Liver (tissue), 8 donors: ENCODE measurements at regions not wholly inside any gene's neighbourhood (a gene's known extent, or its start where the extent isn't known, plus 50 kb on each side); places are given as distances from the start of the nearest gene placed in this dataset.

ENCODE experiments used
- DNase-seq: peaks from one replicate; pipeline ENCODE4 v3.0.0-alpha.2; 2017; ENCODE audit warnings: low spot score
- H3K27ac ChIP-seq, 2 donors: one replicate each; pipeline ENCODE4 v1.7.0; 2013; ENCODE audit warnings: inconsistent platforms in 2 of 2, low read length in 2 of 2, control low read depth in 1 of 2, low read depth in 1 of 2, mild to moderate bottlenecking in 1 of 2
- H3K27me3 ChIP-seq, 4 donors: one replicate each; pipeline versions ENCODE4 v1.6.1 to v1.7.0; 2013; ENCODE audit warnings: low read length in 3 of 4, inconsistent platforms in 1 of 4, mild to moderate bottlenecking in 1 of 4, moderate library complexity in 1 of 4; ENCODE audit not compliant: control insufficient read depth in 4 of 4, insufficient read depth in 4 of 4
- H3K36me3 ChIP-seq, 4 donors: one replicate each; pipeline versions ENCODE4 v1.6.1 to v1.7.0; 2013; ENCODE audit warnings: low read length in 3 of 4, mild to moderate bottlenecking in 3 of 4, low read depth in 1 of 4, moderate library complexity in 1 of 4; ENCODE audit not compliant: control insufficient read depth in 4 of 4, insufficient read depth in 3 of 4
- H3K4me1 ChIP-seq, 4 donors: one replicate each; pipeline versions ENCODE4 v1.6.1 to v1.7.0; 2013; ENCODE audit warnings: low read length in 3 of 4, mild to moderate bottlenecking in 3 of 4, moderate library complexity in 1 of 4; ENCODE audit not compliant: control insufficient read depth in 4 of 4, insufficient read depth in 4 of 4
- H3K4me3 ChIP-seq, 3 donors: one replicate each; pipeline versions ENCODE4 v1.6.1 to v1.7.0; 2013; ENCODE audit warnings: low read length in 3 of 3, control low read depth in 1 of 3, low read depth in 1 of 3, mild to moderate bottlenecking in 1 of 3
- H3K9ac ChIP-seq, 2 donors: one replicate each; pipeline ENCODE4 v1.7.0; 2013; ENCODE audit warnings: low read length in 2 of 2, mild to moderate bottlenecking in 2 of 2, moderate library complexity in 2 of 2, control low read depth in 1 of 2, low read depth in 1 of 2
- H3K9me3 ChIP-seq, 4 donors: one replicate each; pipeline versions ENCODE4 v1.6.1 to v1.7.0; 2013; ENCODE audit warnings: low read length in 3 of 4; ENCODE audit not compliant: control insufficient read depth in 4 of 4
- EGR1 ChIP-seq, 2 donors: IDR thresholded peaks; 2 replicates each; pipeline ENCODE4 v1.6.1; 2016 to 2018; ENCODE audit warnings: antibody characterized with exemption in 2 of 2, low read depth in 2 of 2
- FOXA1 ChIP-seq: IDR thresholded peaks from 2 replicates; pipeline ENCODE4 v1.6.1; 2016; ENCODE audit warnings: antibody characterized with exemption
- FOXA2 ChIP-seq: IDR thresholded peaks from 2 replicates; pipeline ENCODE4 v1.6.1; 2016; ENCODE audit warnings: antibody characterized with exemption
- GABPA ChIP-seq, 2 donors: IDR thresholded peaks in 1 of 2; conservative IDR thresholded peaks in 1 of 2; 2 replicates each; pipeline ENCODE4 v1.6.1; 2016; ENCODE audit warnings: antibody characterized with exemption in 2 of 2, mild to moderate bottlenecking in 1 of 2, moderate library complexity in 1 of 2
- HNF4A ChIP-seq, 2 donors: conservative IDR thresholded peaks; 2 replicates each; pipeline ENCODE4 v1.6.1; 2016; ENCODE audit warnings: antibody characterized with exemption in 2 of 2, mild to moderate bottlenecking in 2 of 2
- HNF4G ChIP-seq: IDR thresholded peaks from 2 replicates; pipeline ENCODE4 v1.6.1; 2016; ENCODE audit warnings: antibody characterized with exemption
- JUND ChIP-seq, 2 donors: IDR thresholded peaks; 2 replicates each; pipeline ENCODE4 v1.6.1; 2016; ENCODE audit warnings: antibody characterized with exemption in 2 of 2
- NR2F2 ChIP-seq: IDR thresholded peaks from 2 replicates; pipeline ENCODE4 v1.6.1; 2016; ENCODE audit warnings: antibody characterized with exemption
- RAD21 ChIP-seq, 2 donors: IDR thresholded peaks; 2 replicates each; pipeline ENCODE4 v1.6.1; 2016; ENCODE audit warnings: antibody characterized with exemption in 2 of 2, mild to moderate bottlenecking in 2 of 2
- RXRA ChIP-seq, 2 donors: IDR thresholded peaks; 2 replicates each; pipeline ENCODE4 v1.6.1; 2017 to 2018; ENCODE audit warnings: antibody characterized with exemption in 2 of 2, mild to moderate bottlenecking in 1 of 2
- SP1 ChIP-seq: IDR thresholded peaks from 2 replicates; pipeline ENCODE4 v1.6.1; 2018; ENCODE audit warnings: antibody characterized with exemption, mild to moderate bottlenecking
- TAF1 ChIP-seq: conservative IDR thresholded peaks from 2 replicates; pipeline ENCODE4 v1.6.1; 2016; ENCODE audit warnings: antibody characterized with exemption, mild to moderate bottlenecking
- YY1 ChIP-seq: IDR thresholded peaks from 2 replicates; pipeline ENCODE4 v1.6.1; 2016; ENCODE audit warnings: antibody characterized with exemption, mild to moderate bottlenecking
- WGBS: extraction: QIAGEN DNeasy Blood & Tissue Kit; methylation state at CpG from one replicate; pipeline ENCODE4 v1.1.7; 2013; 5-methylcytosine and 5-hydroxymethylcytosine counted together
- TF ChIP-seq, protein P1 (sequence below): IDR thresholded peaks from 2 replicates; pipeline ENCODE4 v1.6.1; 2016; ENCODE audit warnings: antibody characterized with exemption
- TF ChIP-seq, protein P2 (sequence below): fragments of 150-350 bp; IDR thresholded peaks from 2 replicates; pipeline ENCODE4 v1.5.1; 2017; ENCODE audit warnings: improper control_type of control experiment, low read depth, low read length; ENCODE audit not compliant: missing input control
- TF ChIP-seq, protein P3 (sequence below): IDR thresholded peaks from 2 replicates; pipeline ENCODE4 v1.6.1; 2016; ENCODE audit warnings: antibody characterized with exemption
- donor health status: healthy.
- donor health status: healthy.
- donor health status: healthy.
- donor health status: healthy.
- donor health status: healthy.

DNA sequence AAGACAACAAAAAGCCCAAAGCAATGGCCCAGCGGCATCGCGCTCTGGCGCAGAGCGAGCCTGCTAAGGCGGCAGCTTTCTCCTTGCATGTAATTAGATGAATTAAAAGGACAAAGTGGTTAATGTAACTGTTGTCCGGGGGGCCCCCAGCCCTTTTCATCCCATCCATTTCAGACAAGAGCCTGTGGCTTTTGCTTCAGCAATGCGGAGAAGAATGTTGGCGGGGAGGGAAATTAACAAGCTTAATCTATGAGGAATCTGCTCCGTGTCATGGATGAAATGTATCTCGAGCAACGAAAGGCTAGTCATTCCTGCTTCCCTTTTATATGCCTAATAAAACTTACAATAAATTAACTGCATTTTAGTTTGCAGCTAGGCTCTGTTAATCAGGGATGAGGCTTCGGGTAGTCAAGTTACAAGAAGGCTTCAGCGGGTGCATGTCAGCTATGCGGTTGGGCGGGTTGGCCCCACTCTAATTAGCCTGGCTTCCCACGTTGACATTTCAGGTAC lies 203.3 kb downstream of the BUB3 start (continued):
- TF ChIP-seq GABPA (IDR thresholded peaks at IDR 0.05 in 1 of 2, conservative IDR thresholded peaks at IDR 0.05 in 1 of 2) (no peak), RXRA (IDR thresholded peaks at IDR 0.05) (no peak), NR2F2 (no peak), FOXA2 (no peak), HNF4A (conservative IDR thresholded peaks at IDR 0.05) (no peak)
- TF ChIP-seq, protein P1, sequence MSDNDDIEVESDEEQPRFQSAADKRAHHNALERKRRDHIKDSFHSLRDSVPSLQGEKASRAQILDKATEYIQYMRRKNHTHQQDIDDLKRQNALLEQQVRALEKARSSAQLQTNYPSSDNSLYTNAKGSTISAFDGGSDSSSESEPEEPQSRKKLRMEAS: no peak

DNA sequence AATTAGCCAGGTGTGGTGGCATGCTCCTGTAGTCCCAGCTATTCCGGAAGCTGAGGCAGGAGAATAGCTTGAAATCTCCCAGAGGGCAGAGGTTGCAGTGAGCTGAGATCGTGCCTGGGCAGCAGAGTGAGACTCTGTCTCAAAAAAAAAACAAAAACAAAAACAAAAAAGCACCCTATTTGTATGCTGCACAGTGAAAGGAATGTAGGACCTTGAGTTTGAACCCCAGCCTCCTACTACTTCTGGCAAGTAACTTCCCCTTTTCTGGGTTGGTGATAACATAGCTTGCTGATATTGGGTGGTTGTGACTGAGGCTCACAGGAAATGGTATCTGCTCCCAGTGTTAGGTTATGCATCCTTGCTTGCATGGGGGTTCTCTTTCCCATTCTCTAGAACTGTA lies 205.3 kb downstream of the BUB3 start:
- WGBS: 90% methylated on average over 2 of the region's 2 CpGs
- H3K27me3 ChIP-seq: no peaks in the 10 kb centered on the region
- H3K4me3 ChIP-seq: no peak overlapping the region
- no peaks in the 10 kb centered on the region for H3K4me1 ChIP-seq
- DNase-seq: no peak
- H3K36me3 ChIP-seq: no peaks in the 10 kb centered on the region
- no peak overlapping the region for H3K27ac ChIP-seq
- no peaks in the 10 kb centered on the region for H3K9me3 ChIP-seq
- no peak overlapping the region for H3K9ac ChIP-seq
- TF ChIP-seq GABPA (IDR thresholded peaks at IDR 0.05 in 1 of 2, conservative IDR thresholded peaks at IDR 0.05 in 1 of 2): no peak
- TF ChIP-seq FOXA1: no peak
- TF ChIP-seq HNF4A (conservative IDR thresholded peaks at IDR 0.05): no peak
- no peak for TF ChIP-seq JUND (IDR thresholded peaks at IDR 0.05)
- TF ChIP-seq, protein P1: no peak
- no peak for TF ChIP-seq TAF1
- no peak for TF ChIP-seq HNF4G
- no peak for TF ChIP-seq RAD21 (IDR thresholded peaks at IDR 0.05)
- TF ChIP-seq, protein P2, sequence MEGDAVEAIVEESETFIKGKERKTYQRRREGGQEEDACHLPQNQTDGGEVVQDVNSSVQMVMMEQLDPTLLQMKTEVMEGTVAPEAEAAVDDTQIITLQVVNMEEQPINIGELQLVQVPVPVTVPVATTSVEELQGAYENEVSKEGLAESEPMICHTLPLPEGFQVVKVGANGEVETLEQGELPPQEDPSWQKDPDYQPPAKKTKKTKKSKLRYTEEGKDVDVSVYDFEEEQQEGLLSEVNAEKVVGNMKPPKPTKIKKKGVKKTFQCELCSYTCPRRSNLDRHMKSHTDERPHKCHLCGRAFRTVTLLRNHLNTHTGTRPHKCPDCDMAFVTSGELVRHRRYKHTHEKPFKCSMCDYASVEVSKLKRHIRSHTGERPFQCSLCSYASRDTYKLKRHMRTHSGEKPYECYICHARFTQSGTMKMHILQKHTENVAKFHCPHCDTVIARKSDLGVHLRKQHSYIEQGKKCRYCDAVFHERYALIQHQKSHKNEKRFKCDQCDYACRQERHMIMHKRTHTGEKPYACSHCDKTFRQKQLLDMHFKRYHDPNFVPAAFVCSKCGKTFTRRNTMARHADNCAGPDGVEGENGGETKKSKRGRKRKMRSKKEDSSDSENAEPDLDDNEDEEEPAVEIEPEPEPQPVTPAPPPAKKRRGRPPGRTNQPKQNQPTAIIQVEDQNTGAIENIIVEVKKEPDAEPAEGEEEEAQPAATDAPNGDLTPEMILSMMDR: no peak
- no peak for TF ChIP-seq FOXA2
- no peak for TF ChIP-seq NR2F2
- TF ChIP-seq SP1: no peak

DNA sequence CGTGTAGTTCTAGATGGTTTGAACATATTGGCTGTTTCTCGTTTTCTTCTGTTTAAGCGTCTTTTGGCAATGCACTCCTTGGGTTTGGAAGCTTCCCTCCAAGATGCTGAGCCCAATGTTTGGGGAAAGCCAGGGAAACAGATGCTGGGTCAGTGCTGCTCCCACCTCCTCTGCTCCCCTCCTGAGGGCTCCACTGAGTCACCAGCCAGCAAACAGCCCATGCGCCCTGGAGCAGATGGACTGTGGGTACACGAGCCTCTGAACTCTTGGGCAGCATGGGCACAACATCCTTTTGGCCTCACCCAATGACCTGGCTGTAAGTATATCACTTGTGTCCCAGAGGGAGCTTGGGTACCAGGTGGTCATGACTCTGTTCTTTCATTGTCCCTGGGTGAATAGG lies 207.6 kb downstream of the BUB3 start:
- Histone ChIP-seq H3K27ac (no peak overlapping the region), H3K36me3 (no peaks in the 10 kb centered on the region), H3K9ac (no peak overlapping the region), H3K9me3 (no peaks in the 10 kb centered on the region), H3K4me1 (no peaks in the 10 kb centered on the region), H3K4me3 (no peak overlapping the region), H3K27me3 (no peaks in the 10 kb centered on the region)
- no peak for DNase-seq
- WGBS: 87% methylated on average over 5 of the region's 5 CpGs
- TF ChIP-seq FOXA1 (no peak), GABPA (IDR thresholded peaks at IDR 0.05 in 1 of 2, conservative IDR thresholded peaks at IDR 0.05 in 1 of 2) (no peak), FOXA2 (no peak), EGR1 (IDR thresholded peaks at IDR 0.05; ENCODE audit: low read depth in 2 of 2) (no peak), TAF1 (no peak), YY1 (no peak), HNF4G (no peak), RAD21 (IDR thresholded peaks at IDR 0.05) (no peak), NR2F2 (no peak), SP1 (no peak), RXRA (IDR thresholded peaks at IDR 0.05) (no peak)
- TF ChIP-seq, protein P3, sequence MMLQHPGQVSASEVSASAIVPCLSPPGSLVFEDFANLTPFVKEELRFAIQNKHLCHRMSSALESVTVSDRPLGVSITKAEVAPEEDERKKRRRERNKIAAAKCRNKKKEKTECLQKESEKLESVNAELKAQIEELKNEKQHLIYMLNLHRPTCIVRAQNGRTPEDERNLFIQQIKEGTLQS: no peak
